ENCODE measurements at regions not wholly inside any gene's neighbourhood (a gene's known extent, or its start where the extent isn't known, plus 50 kb on each side); places are given as distances from the start of the nearest gene placed in this dataset.

DNA sequence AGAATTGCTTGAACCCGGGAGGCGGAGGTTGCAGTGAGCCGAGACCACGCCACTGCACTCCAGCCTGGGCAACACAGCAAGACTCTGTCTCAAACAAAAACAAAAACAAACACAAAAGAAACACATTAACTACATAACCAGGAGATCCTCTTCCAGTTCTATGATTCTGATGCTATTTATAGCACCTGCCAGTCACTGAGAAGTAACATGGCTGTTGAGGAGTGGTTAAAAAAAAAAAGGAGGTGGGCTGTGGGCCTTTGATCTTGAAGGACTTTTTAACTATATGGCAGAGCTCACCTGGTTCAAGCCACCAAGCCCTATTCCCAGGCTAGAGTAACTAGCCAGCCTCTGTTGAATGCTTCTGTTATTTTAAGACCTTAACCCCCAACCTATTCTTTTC lies 148.8 kb downstream of the ZBTB18 start:
- CTCF ChIA-PET = interaction anchor here (0.5 to 2.2 kb wide), 3 partner anchors 11 to 99 kb away, joined by 3 to 10 read pairs (median 3); no protein-coding TSS in a partner anchor
- TF ChIP-seq ZNF223 (tag by site-specific recombination; IDR thresholded peaks at IDR 0.05) = no peak
- no peak for TF ChIP-seq ZNF146 (tag by site-specific recombination; IDR thresholded peaks at IDR 0.05)
- TF ChIP-seq ZNF629 (tag by site-specific recombination; IDR thresholded peaks at IDR 0.05) = no peak
- TF ChIP-seq ZFHX2 (tag by site-specific recombination; conservative IDR thresholded peaks at IDR 0.05) = no peak
- TF ChIP-seq, protein P1, sequence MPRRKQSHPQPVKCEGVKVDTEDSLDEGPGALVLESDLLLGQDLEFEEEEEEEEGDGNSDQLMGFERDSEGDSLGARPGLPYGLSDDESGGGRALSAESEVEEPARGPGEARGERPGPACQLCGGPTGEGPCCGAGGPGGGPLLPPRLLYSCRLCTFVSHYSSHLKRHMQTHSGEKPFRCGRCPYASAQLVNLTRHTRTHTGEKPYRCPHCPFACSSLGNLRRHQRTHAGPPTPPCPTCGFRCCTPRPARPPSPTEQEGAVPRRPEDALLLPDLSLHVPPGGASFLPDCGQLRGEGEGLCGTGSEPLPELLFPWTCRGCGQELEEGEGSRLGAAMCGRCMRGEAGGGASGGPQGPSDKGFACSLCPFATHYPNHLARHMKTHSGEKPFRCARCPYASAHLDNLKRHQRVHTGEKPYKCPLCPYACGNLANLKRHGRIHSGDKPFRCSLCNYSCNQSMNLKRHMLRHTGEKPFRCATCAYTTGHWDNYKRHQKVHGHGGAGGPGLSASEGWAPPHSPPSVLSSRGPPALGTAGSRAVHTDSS (tag by site-specific recombination; IDR thresholded peaks at IDR 0.05) = no peak
- no peak for TF ChIP-seq ZNF544 (tag by site-specific recombination; IDR thresholded peaks at IDR 0.05)
- TF ChIP-seq MEIS1 (CRISPR knock-in tag; IDR thresholded peaks at IDR 0.05; ENCODE audit: borderline replicate concordance) = no peak
- no peak for TF ChIP-seq ZNF37A (tag by site-specific recombination; IDR thresholded peaks at IDR 0.05)
- no peak for TF ChIP-seq MZF1 (tag by site-specific recombination; IDR thresholded peaks at IDR 0.05; ENCODE audit: borderline replicate concordance)
- no peak for TF ChIP-seq GLIS2 (tag by site-specific recombination; IDR thresholded peaks at IDR 0.05)
- no peak for TF ChIP-seq ZNF140 (tag by site-specific recombination; IDR thresholded peaks at IDR 0.05)
- no peak for TF ChIP-seq ZNF514 (tag by site-specific recombination; IDR thresholded peaks at IDR 0.05)
- no peak for TF ChIP-seq WT1 (tag by site-specific recombination; IDR thresholded peaks at IDR 0.05)
- TF ChIP-seq ZNF596 (tag by site-specific recombination; IDR thresholded peaks at IDR 0.05) = no peak
- no peak for TF ChIP-seq FEZF1 (tag by site-specific recombination; IDR thresholded peaks at IDR 0.05)
- TF ChIP-seq, protein P2, sequence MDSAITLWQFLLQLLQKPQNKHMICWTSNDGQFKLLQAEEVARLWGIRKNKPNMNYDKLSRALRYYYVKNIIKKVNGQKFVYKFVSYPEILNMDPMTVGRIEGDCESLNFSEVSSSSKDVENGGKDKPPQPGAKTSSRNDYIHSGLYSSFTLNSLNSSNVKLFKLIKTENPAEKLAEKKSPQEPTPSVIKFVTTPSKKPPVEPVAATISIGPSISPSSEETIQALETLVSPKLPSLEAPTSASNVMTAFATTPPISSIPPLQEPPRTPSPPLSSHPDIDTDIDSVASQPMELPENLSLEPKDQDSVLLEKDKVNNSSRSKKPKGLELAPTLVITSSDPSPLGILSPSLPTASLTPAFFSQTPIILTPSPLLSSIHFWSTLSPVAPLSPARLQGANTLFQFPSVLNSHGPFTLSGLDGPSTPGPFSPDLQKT (IDR thresholded peaks at IDR 0.05; ENCODE audit: borderline replicate concordance, low read depth, low read length) = no peak

DNA sequence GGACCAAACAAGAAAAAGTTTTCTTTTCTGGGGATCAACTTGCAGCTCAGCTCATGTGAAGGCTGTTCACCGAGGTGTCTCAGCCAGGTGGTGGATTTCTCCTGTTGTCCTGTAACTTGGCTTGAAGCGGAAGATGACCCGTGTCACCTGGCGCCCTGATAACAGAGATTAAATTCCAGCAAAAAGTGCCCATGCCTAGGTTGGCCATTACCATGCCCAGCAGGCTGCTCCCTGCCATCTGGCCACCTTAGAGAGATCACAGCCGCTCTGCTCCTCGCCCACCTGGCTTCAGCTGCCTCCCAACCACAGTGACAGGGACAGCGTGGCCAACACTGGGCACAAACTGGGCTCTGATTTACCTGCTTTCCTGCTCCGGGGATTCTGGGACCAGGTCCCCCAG lies 149.5 kb downstream of the ZBTB18 start:
- POLR2A ChIA-PET = no interaction called here
- TF ChIP-seq ZNF768 (tag by site-specific recombination; IDR thresholded peaks at IDR 0.05) (no peak), SP2 (tag by site-specific recombination; IDR thresholded peaks at IDR 0.05) (no peak), ZNF184 (tag by site-specific recombination; IDR thresholded peaks at IDR 0.05) (no peak), ZNF239 (tag by site-specific recombination; IDR thresholded peaks at IDR 0.05) (no peak), KLF9 (tag by site-specific recombination; IDR thresholded peaks at IDR 0.05; ENCODE audit: low read depth) (no peak), SETDB1 (IDR thresholded peaks at IDR 0.05; ENCODE audit: insufficient read length, low read length) (no peak), SP3 (tag by site-specific recombination; IDR thresholded peaks at IDR 0.05) (no peak), GLI4 (tag by site-specific recombination; IDR thresholded peaks at IDR 0.05) (no peak), KLF16 (tag by site-specific recombination; IDR thresholded peaks at IDR 0.05) (no peak)
- TF ChIP-seq, protein P3, sequence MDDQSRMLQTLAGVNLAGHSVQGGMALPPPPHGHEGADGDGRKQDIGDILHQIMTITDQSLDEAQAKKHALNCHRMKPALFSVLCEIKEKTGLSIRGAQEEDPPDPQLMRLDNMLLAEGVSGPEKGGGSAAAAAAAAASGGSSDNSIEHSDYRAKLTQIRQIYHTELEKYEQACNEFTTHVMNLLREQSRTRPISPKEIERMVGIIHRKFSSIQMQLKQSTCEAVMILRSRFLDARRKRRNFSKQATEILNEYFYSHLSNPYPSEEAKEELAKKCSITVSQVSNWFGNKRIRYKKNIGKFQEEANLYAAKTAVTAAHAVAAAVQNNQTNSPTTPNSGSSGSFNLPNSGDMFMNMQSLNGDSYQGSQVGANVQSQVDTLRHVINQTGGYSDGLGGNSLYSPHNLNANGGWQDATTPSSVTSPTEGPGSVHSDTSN (CRISPR knock-in tag; IDR thresholded peaks at IDR 0.05) = no peak
- TF ChIP-seq, protein P4, sequence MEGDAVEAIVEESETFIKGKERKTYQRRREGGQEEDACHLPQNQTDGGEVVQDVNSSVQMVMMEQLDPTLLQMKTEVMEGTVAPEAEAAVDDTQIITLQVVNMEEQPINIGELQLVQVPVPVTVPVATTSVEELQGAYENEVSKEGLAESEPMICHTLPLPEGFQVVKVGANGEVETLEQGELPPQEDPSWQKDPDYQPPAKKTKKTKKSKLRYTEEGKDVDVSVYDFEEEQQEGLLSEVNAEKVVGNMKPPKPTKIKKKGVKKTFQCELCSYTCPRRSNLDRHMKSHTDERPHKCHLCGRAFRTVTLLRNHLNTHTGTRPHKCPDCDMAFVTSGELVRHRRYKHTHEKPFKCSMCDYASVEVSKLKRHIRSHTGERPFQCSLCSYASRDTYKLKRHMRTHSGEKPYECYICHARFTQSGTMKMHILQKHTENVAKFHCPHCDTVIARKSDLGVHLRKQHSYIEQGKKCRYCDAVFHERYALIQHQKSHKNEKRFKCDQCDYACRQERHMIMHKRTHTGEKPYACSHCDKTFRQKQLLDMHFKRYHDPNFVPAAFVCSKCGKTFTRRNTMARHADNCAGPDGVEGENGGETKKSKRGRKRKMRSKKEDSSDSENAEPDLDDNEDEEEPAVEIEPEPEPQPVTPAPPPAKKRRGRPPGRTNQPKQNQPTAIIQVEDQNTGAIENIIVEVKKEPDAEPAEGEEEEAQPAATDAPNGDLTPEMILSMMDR (tag by site-specific recombination; IDR thresholded peaks at IDR 0.05) = no peak
- TF ChIP-seq, protein P5, sequence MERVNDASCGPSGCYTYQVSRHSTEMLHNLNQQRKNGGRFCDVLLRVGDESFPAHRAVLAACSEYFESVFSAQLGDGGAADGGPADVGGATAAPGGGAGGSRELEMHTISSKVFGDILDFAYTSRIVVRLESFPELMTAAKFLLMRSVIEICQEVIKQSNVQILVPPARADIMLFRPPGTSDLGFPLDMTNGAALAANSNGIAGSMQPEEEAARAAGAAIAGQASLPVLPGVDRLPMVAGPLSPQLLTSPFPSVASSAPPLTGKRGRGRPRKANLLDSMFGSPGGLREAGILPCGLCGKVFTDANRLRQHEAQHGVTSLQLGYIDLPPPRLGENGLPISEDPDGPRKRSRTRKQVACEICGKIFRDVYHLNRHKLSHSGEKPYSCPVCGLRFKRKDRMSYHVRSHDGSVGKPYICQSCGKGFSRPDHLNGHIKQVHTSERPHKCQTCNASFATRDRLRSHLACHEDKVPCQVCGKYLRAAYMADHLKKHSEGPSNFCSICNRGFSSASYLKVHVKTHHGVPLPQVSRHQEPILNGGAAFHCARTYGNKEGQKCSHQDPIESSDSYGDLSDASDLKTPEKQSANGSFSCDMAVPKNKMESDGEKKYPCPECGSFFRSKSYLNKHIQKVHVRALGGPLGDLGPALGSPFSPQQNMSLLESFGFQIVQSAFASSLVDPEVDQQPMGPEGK (tag by site-specific recombination; IDR thresholded peaks at IDR 0.05) = no peak
- Histone ChIP-seq H3K36me3 (ENCODE audit: control insufficient read depth in 2 of 2, insufficient read depth in 1 of 2, low read length in 2 of 2) (no peaks in the 10 kb centered on the region), H3K4me3 (ENCODE audit: low read depth, low read length) (no peak overlapping the region), H3K27ac (ENCODE audit: extremely low read depth, low read depth, low read length) (no peak overlapping the region), H3K9me3 (ENCODE audit: control insufficient read depth, insufficient read depth, low read depth, low read length) (no peaks in the 10 kb centered on the region), H3K4me1 (ENCODE audit: control insufficient read depth, insufficient read depth, low read length) (no peaks in the 10 kb centered on the region)
- CTCF ChIA-PET = interaction anchor here (0.6 to 2.2 kb wide), 3 partner anchors 10 to 98 kb away, joined by 3 to 10 read pairs (median 5); no protein-coding TSS in a partner anchor

More for the DNA sequence above, 148.8 kb downstream of the ZBTB18 start:
- no peak overlapping the region for H3K4me3 ChIP-seq (ENCODE audit: low read depth, low read length)
- no peaks in the 10 kb centered on the region for H3K36me3 ChIP-seq (ENCODE audit: control insufficient read depth in 2 of 2, insufficient read depth in 1 of 2, low read length in 2 of 2)
- no peaks in the 10 kb centered on the region for H3K9me3 ChIP-seq (ENCODE audit: control insufficient read depth, insufficient read depth, low read depth, low read length)
- POLR2A ChIA-PET = no interaction called here
- H3K4me1 ChIP-seq (ENCODE audit: control insufficient read depth, insufficient read depth, low read length) = no peaks in the 10 kb centered on the region
- no peak overlapping the region for H3K27ac ChIP-seq (ENCODE audit: extremely low read depth, low read depth, low read length)
